ENCODE measurements at regions not wholly inside any gene's neighbourhood (a gene's known extent, or its start where the extent isn't known, plus 50 kb on each side); places are given as distances from the start of the nearest gene placed in this dataset.

DNA sequence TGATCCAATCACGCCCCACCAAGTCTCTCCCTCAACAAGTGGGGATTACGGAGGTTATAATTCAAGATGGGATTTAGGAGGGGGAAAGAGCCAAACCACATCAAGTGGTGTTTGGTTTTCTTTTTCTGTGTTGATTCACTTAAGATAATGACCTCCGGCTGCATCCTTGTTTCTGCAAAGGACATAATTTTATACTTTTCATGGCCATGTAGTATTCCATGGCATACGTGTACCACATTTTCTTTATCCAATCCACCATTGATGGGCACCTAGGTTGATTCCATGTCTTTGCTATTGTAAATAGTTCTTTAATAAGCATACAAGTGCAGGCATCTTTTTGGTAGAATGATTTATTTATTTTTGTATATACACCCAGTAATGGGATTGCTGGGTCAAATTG lies 162.5 kb upstream of the JUN start:
- Histone ChIP-seq H2BK5ac (ENCODE audit: low read length) (no peak overlapping the region), H2BK12ac (ENCODE audit: low read length) (no peak overlapping the region), H3K4me3 (ENCODE audit: low read length in 2 of 2) (no peak overlapping the region), H3K79me1 (ENCODE audit: low read depth, low read length) (no peaks in the 10 kb centered on the region), H3K27ac (replicated peaks; ENCODE audit: low read length) (no peak overlapping the region), H2AK5ac (ENCODE audit: low read depth, low read length) (no peak overlapping the region), H2BK120ac (ENCODE audit: low read depth, low read length) (no peak overlapping the region), H3K4me2 (ENCODE audit: insufficient read depth, low read length, poor library complexity, severe bottlenecking) (no peak overlapping the region), H2BK15ac (ENCODE audit: low read length) (no peak overlapping the region), H3K9ac (ENCODE audit: low read depth, low read length, poor library complexity) (no peak overlapping the region), H3K4me1 (ENCODE audit: control insufficient read depth in 2 of 2, insufficient read depth in 1 of 2, low read depth in 1 of 2, low read length in 2 of 2) (no peaks in the 10 kb centered on the region), H3K4ac (ENCODE audit: low read length) (no peak overlapping the region), H3K9me3 (replicated peaks in 1 of 2; ENCODE audit: control insufficient read depth in 2 of 2, insufficient read depth in 1 of 2, low read depth in 1 of 2, low read length in 2 of 2) (peaks cover 0 to 3% of the 10 kb centered on the region in 2 donors), H3K27me3 (ENCODE audit: control insufficient read depth in 3 of 3, insufficient read depth in 3 of 3, low read depth in 1 of 3, low read length in 3 of 3) (peaks cover 0 to 24% (median 2%) of the 10 kb centered on the region in 3 experiments), H3K14ac (ENCODE audit: low read length) (no peak overlapping the region), H3K23ac (ENCODE audit: low read depth, low read length, poor library complexity) (no peak overlapping the region), H3K36me3 (replicated peaks in 1 of 2; ENCODE audit: control insufficient read depth in 2 of 2, insufficient read depth in 2 of 2, low read length in 2 of 2) (no peaks in the 10 kb centered on the region), H2AFZ (ENCODE audit: low read length) (no peak overlapping the region), H4K91ac (ENCODE audit: low read depth, low read length, poor library complexity) (no peak overlapping the region), H3K18ac (ENCODE audit: low read length) (no peak overlapping the region), H4K8ac (ENCODE audit: low read depth, low read length) (no peak overlapping the region)
- WGBS, 2 donors (ENCODE audit: extremely low coverage in 2 of 2, insufficient read length in 2 of 2, insufficient replicate concordance in 1 of 2): no CpG with 5 or more reads among the region's 4 CpGs
- DNase-seq (ENCODE audit: low spot score): no peak

DNA sequence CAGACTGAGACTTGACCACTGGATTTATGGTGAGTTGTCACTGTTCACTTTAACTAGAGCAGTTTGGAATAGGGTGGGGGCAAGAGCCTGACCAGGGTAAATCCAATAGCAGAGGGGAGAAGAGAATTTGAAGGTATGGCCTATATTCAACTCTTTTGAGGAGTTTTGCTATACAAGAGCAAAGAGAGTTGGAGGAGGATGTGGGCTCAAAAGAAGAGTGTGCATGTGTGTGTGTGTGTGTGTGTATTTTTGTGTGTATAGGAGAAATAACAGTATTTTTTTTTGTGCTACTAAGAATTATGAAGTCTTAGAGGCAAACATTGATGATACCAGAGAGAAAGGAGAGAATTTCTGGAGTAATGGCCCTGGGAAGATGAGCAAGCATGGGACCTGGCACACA lies 164.8 kb upstream of the JUN start:
- Histone ChIP-seq H2BK120ac (ENCODE audit: low read depth, low read length) (no peak overlapping the region), H2BK12ac (ENCODE audit: low read length) (no peak overlapping the region), H3K36me3 (replicated peaks in 1 of 2; ENCODE audit: control insufficient read depth in 2 of 2, insufficient read depth in 2 of 2, low read length in 2 of 2) (no peaks in the 10 kb centered on the region), H3K18ac (ENCODE audit: low read length) (no peak overlapping the region), H2AK5ac (ENCODE audit: low read depth, low read length) (no peak overlapping the region), H3K4me1 (ENCODE audit: control insufficient read depth in 2 of 2, insufficient read depth in 1 of 2, low read depth in 1 of 2, low read length in 2 of 2) (no peaks in the 10 kb centered on the region), H2BK15ac (ENCODE audit: low read length) (no peak overlapping the region), H2BK5ac (ENCODE audit: low read length) (no peak overlapping the region), H2AFZ (ENCODE audit: low read length) (no peak overlapping the region), H3K9me3 (replicated peaks in 1 of 2; ENCODE audit: control insufficient read depth in 2 of 2, insufficient read depth in 1 of 2, low read depth in 1 of 2, low read length in 2 of 2) (peaks cover 0 to 3% of the 10 kb centered on the region in 2 donors), H3K4ac (ENCODE audit: low read length) (no peak overlapping the region), H3K4me2 (ENCODE audit: insufficient read depth, low read length, poor library complexity, severe bottlenecking) (no peak overlapping the region), H3K27me3 (ENCODE audit: control insufficient read depth in 3 of 3, insufficient read depth in 3 of 3, low read depth in 1 of 3, low read length in 3 of 3) (peaks cover 0 to 9% (median 0%) of the 10 kb centered on the region in 3 experiments), H3K27ac (replicated peaks; ENCODE audit: low read length) (no peak overlapping the region), H4K91ac (ENCODE audit: low read depth, low read length, poor library complexity) (no peak overlapping the region), H3K79me1 (ENCODE audit: low read depth, low read length) (no peaks in the 10 kb centered on the region), H3K9ac (ENCODE audit: low read depth, low read length, poor library complexity) (no peak overlapping the region), H3K23ac (ENCODE audit: low read depth, low read length, poor library complexity) (no peak overlapping the region), H3K14ac (ENCODE audit: low read length) (no peak overlapping the region), H3K4me3 (ENCODE audit: low read length in 2 of 2) (no peak overlapping the region), H4K8ac (ENCODE audit: low read depth, low read length) (no peak overlapping the region)
- DNase-seq (ENCODE audit: low spot score): no peak

DNA sequence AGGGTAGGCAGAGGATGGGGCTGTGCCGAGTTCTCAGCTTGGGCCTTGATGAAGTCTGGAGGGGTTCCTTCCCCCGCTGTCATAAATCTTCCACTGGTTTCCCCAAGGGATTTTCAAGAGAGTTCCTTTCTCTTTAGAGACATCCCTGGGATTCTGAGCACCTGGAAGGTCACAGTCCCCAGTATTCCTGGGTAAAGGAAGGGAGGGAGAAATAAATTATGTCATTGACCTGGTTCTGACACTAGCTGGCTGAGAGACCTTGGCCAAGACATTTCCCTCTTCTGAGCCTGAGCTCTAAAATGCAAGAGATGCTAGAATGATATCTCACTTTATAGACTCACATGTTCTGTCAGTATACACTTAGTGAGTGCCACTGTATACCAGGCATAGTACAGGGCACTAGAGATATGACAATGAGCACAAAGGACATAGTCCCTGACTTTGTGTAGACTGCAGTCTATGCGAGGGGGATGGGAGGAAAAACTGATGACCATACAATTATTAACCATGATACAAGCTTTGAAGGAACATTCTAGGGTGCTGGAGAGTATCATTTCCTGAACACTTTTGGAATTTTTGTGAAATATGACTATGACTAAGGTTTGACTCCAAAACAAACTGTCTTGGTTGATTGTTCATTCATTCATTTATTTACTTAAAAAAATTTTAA lies 165.8 kb upstream of the JUN start:
- no peak overlapping the region for H3K27ac ChIP-seq (replicated peaks; ENCODE audit: low read length)
- H3K23ac ChIP-seq (ENCODE audit: low read depth, low read length, poor library complexity): no peak overlapping the region
- no peak overlapping the region for H3K9ac ChIP-seq (ENCODE audit: low read depth, low read length, poor library complexity)
- peaks cover 0 to 3% (median 0%) of the 10 kb centered on the region in 3 experiments for H3K27me3 ChIP-seq (ENCODE audit: control insufficient read depth in 3 of 3, insufficient read depth in 3 of 3, low read depth in 1 of 3, low read length in 3 of 3)
- DNase-seq (ENCODE audit: low spot score): no peak
- no peaks in the 10 kb centered on the region for H3K79me1 ChIP-seq (ENCODE audit: low read depth, low read length)
- no peak overlapping the region for H4K8ac ChIP-seq (ENCODE audit: low read depth, low read length)
- no peak overlapping the region for H2BK120ac ChIP-seq (ENCODE audit: low read depth, low read length)
- no peak overlapping the region for H2BK15ac ChIP-seq (ENCODE audit: low read length)
- no CpG with 5 or more reads among the region's 3 CpGs for WGBS, 2 donors (ENCODE audit: extremely low coverage in 2 of 2, insufficient read length in 2 of 2, insufficient replicate concordance in 1 of 2)
- no peak overlapping the region for H3K4me2 ChIP-seq (ENCODE audit: insufficient read depth, low read length, poor library complexity, severe bottlenecking)
- no peak overlapping the region for H3K4ac ChIP-seq (ENCODE audit: low read length)
- no peak overlapping the region for H2BK12ac ChIP-seq (ENCODE audit: low read length)
- no peak overlapping the region for H2AK5ac ChIP-seq (ENCODE audit: low read depth, low read length)
- no peak overlapping the region for H3K14ac ChIP-seq (ENCODE audit: low read length)
- H4K91ac ChIP-seq (ENCODE audit: low read depth, low read length, poor library complexity): no peak overlapping the region
- no peak overlapping the region for H2BK5ac ChIP-seq (ENCODE audit: low read length)
- H3K36me3 ChIP-seq (replicated peaks in 1 of 2; ENCODE audit: control insufficient read depth in 2 of 2, insufficient read depth in 2 of 2, low read length in 2 of 2): no peaks in the 10 kb centered on the region
- no peak overlapping the region for H3K4me3 ChIP-seq (ENCODE audit: low read length in 2 of 2)
- no peak overlapping the region for H2AFZ ChIP-seq (ENCODE audit: low read length)
- no peaks in the 10 kb centered on the region for H3K4me1 ChIP-seq (ENCODE audit: control insufficient read depth in 2 of 2, insufficient read depth in 1 of 2, low read depth in 1 of 2, low read length in 2 of 2)
- no peak overlapping the region for H3K18ac ChIP-seq (ENCODE audit: low read length)
- peaks cover 0 to 3% of the 10 kb centered on the region in 2 donors for H3K9me3 ChIP-seq (replicated peaks in 1 of 2; ENCODE audit: control insufficient read depth in 2 of 2, insufficient read depth in 1 of 2, low read depth in 1 of 2, low read length in 2 of 2)

DNA sequence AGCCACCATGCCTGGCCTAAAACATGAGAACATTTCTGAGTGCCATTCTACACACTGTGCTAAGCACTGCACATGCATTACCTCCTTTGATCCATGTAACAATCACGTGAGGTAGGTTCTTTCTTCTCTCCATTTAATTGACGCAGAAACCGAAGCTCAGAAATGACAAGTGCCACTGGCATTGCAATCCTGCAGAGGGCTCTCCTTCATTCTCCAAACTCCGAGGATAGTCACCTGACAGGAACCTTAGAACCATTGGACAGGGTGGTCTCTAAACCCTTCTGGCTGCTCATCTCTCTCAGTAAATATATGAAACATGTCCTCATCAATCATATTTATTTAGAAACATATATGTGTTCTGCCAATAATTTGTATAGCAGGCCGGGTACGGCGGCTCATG lies 167.1 kb upstream of the JUN start:
- no peak overlapping the region for H4K91ac ChIP-seq (ENCODE audit: low read depth, low read length, poor library complexity)
- H3K36me3 ChIP-seq (replicated peaks in 1 of 2; ENCODE audit: control insufficient read depth in 2 of 2, insufficient read depth in 2 of 2, low read length in 2 of 2): no peaks in the 10 kb centered on the region
- H3K27ac ChIP-seq (replicated peaks; ENCODE audit: low read length): no peak overlapping the region
- no peak overlapping the region for H3K18ac ChIP-seq (ENCODE audit: low read length)
- H2AK5ac ChIP-seq (ENCODE audit: low read depth, low read length): no peak overlapping the region
- H3K4me2 ChIP-seq (ENCODE audit: insufficient read depth, low read length, poor library complexity, severe bottlenecking): no peak overlapping the region
- no peak overlapping the region for H4K8ac ChIP-seq (ENCODE audit: low read depth, low read length)
- no peak overlapping the region for H3K23ac ChIP-seq (ENCODE audit: low read depth, low read length, poor library complexity)
- H3K4me3 ChIP-seq (ENCODE audit: low read length in 2 of 2): no peak overlapping the region
- no peak overlapping the region for H2BK5ac ChIP-seq (ENCODE audit: low read length)
- H2BK120ac ChIP-seq (ENCODE audit: low read depth, low read length): no peak overlapping the region
- H2BK12ac ChIP-seq (ENCODE audit: low read length): no peak overlapping the region
- no peak overlapping the region for H2AFZ ChIP-seq (ENCODE audit: low read length)
- no peak overlapping the region for H3K9ac ChIP-seq (ENCODE audit: low read depth, low read length, poor library complexity)
- H3K4me1 ChIP-seq (ENCODE audit: control insufficient read depth in 2 of 2, insufficient read depth in 1 of 2, low read depth in 1 of 2, low read length in 2 of 2): no peaks in the 10 kb centered on the region
- peaks cover 0 to 3% of the 10 kb centered on the region in 2 donors for H3K9me3 ChIP-seq (replicated peaks in 1 of 2; ENCODE audit: control insufficient read depth in 2 of 2, insufficient read depth in 1 of 2, low read depth in 1 of 2, low read length in 2 of 2)
- no peak for DNase-seq (ENCODE audit: low spot score)
- H3K4ac ChIP-seq (ENCODE audit: low read length): no peak overlapping the region
- no peaks in the 10 kb centered on the region for H3K79me1 ChIP-seq (ENCODE audit: low read depth, low read length)
- H3K27me3 ChIP-seq (ENCODE audit: control insufficient read depth in 3 of 3, insufficient read depth in 3 of 3, low read depth in 1 of 3, low read length in 3 of 3): peaks cover 0 to 3% (median 0%) of the 10 kb centered on the region in 3 experiments
- H2BK15ac ChIP-seq (ENCODE audit: low read length): no peak overlapping the region
- no peak overlapping the region for H3K14ac ChIP-seq (ENCODE audit: low read length)
- WGBS, 2 donors (ENCODE audit: extremely low coverage in 2 of 2, insufficient read length in 2 of 2, insufficient replicate concordance in 1 of 2): no CpG with 5 or more reads among the region's 7 CpGs
